ENCODE measurements at regions not wholly inside any gene's neighbourhood (a gene's known extent, or its start where the extent isn't known, plus 50 kb on each side); places are given as distances from the start of the nearest gene placed in this dataset.

DNA sequence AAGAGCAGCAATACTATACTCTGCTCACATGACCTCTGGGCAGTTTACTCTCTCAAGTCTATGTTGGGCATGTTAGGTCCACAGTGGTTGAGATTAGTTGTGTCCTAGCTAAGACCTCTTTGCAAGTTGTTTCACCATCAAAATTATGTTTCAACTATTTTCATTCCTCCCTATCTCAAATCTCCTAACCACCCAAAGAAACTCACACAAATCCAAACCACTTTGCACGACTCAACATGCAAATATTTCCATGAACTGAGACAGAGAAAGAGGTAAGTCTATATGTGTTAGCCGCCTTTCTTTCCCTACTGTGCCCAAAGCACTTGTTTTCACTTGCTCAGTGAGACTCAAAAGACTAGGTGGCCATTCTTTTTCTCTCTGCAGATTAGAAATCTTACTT, 546.8 kb downstream of the TNS1 start:
- TF ChIP-seq, protein P1, sequence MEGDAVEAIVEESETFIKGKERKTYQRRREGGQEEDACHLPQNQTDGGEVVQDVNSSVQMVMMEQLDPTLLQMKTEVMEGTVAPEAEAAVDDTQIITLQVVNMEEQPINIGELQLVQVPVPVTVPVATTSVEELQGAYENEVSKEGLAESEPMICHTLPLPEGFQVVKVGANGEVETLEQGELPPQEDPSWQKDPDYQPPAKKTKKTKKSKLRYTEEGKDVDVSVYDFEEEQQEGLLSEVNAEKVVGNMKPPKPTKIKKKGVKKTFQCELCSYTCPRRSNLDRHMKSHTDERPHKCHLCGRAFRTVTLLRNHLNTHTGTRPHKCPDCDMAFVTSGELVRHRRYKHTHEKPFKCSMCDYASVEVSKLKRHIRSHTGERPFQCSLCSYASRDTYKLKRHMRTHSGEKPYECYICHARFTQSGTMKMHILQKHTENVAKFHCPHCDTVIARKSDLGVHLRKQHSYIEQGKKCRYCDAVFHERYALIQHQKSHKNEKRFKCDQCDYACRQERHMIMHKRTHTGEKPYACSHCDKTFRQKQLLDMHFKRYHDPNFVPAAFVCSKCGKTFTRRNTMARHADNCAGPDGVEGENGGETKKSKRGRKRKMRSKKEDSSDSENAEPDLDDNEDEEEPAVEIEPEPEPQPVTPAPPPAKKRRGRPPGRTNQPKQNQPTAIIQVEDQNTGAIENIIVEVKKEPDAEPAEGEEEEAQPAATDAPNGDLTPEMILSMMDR (IDR thresholded peaks at IDR 0.05) = no peak
- TF ChIP-seq POLR2AphosphoS5 (IDR thresholded peaks at IDR 0.05) (no peak), POLR2A (IDR thresholded peaks at IDR 0.05) (no peak)

Measured in prostate gland (tissue), 2 donors.